ENCODE measurements at regions not wholly inside any gene's neighbourhood (a gene's known extent, or its start where the extent isn't known, plus 50 kb on each side); places are given as distances from the start of the nearest gene placed in this dataset.

DNA sequence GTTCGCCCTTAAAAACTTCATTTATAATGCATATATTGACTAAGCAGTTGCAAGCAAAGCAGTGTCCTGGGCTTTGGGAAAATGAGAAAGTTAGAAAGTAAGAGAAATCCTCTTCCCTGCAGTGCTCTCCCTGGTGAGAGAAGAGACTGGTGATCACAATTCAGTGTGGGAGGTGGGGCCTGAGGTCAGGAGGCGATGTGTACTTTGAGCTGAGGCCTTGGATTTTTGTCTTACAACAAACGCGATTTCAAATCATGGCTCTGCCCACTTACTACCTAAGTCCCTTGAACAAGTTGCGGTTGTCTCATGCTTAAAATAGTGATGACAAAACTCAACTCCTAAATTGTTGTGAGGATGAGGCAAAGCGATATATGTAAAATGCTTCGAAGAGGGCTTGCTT lies 316.3 kb upstream of the NECTIN3 start:
- no peak for TF ChIP-seq CTCF (conservative IDR thresholded peaks at IDR 0.05)
- TF ChIP-seq ZFX (IDR thresholded peaks at IDR 0.05) = no peak
